GM12878 (cell line): ENCODE measurements at regions not wholly inside any gene's neighbourhood (a gene's known extent, or its start where the extent isn't known, plus 50 kb on each side); places are given as distances from the start of the nearest gene placed in this dataset.

Experiments used
- ATAC-seq: fragments of 200-7000 bp; cut with Tn5 transposase; 3 replicates; pipeline ENCODE4 v1.9.1; 2020; ENCODE audit warnings: mild to moderate bottlenecking, moderate library complexity
- BruUV-seq: library from RNA; stranded (reverse); fragments of 400-500 nt; replicated peaks from 2 replicates; lab custom pipeline; 2021; lab: Mats Ljungman, UMichigan
- CTCF ChIA-PET: fragments of 300-600 bp; sonication (Branson Sonifier 250); formaldehyde crosslinking; extraction: SDS; loops from one replicate; lab custom pipeline; 2021; ENCODE audit warnings: inconsistent platforms; lab: Yijun Ruan, JAX
- POLR2A ChIA-PET: fragments of 350-600 bp; formaldehyde crosslinking; extraction: SDS; loops from one replicate; lab custom pipeline; 2021; ENCODE audit warnings: inconsistent platforms; lab: Charles Lee
- RAD21 ChIA-PET: fragments of 300-600 bp; sonication (Branson Sonifier 250); formaldehyde crosslinking; loops from one replicate; lab custom pipeline; 2023; ENCODE audit warnings: antibody characterized with exemption; ENCODE audit not compliant: unreplicated experiment; lab: Charles Lee
- SMC1A ChIA-PET: fragments of 300-600 bp; sonication (Branson Sonifier 250); formaldehyde crosslinking; loops from one replicate; lab custom pipeline; 2023; ENCODE audit not compliant: unreplicated experiment, uncharacterized antibody; lab: Charles Lee
- DNase-seq: peaks from one replicate; pipeline ENCODE4 v3.0.0-alpha.2; 2011; ENCODE audit warnings: low read depth, low spot score
- FAIRE-seq: peaks from 3 replicates; lab custom pipeline; 2011; peaks lifted over from hg19 to GRCh38; lab: Jason Lieb, UNC
- H2AFZ ChIP-seq: 2 replicates; pipeline ENCODE4 v1.6.0; 2011; ENCODE audit warnings: low read depth, low read length, control low read depth; ENCODE audit not compliant: control insufficient read depth
- H3K27ac ChIP-seq: 2 replicates; pipeline ENCODE4 v1.5.1; 2011; ENCODE audit warnings: control low read depth; ENCODE audit not compliant: control insufficient read depth, insufficient read depth
- H3K27me3 ChIP-seq, 2 experiments: replicated peaks in 1 of 2; 2 replicates each; pipeline versions ENCODE4 v1.6.0 to v1.6.1; 2011; ENCODE audit warnings: low read length in 1 of 2; ENCODE audit not compliant: control insufficient read depth in 2 of 2, insufficient read depth in 2 of 2
- H3K36me3 ChIP-seq, 2 experiments: 2 replicates each; pipeline ENCODE4 v1.5.1; 2011; ENCODE audit warnings: low read length in 1 of 2; ENCODE audit not compliant: control insufficient read depth in 2 of 2, insufficient read depth in 2 of 2
- H3K4me1 ChIP-seq: 2 replicates; pipeline ENCODE4 v1.6.1; 2011; ENCODE audit warnings: mild to moderate bottlenecking, low read length, moderate library complexity, mixed read lengths; ENCODE audit not compliant: control insufficient read depth, insufficient read depth
- H3K4me2 ChIP-seq: 2 replicates; pipeline ENCODE4 v1.6.0; 2011; ENCODE audit warnings: control low read depth; ENCODE audit not compliant: control insufficient read depth, insufficient read depth
- H3K4me3 ChIP-seq: fragments of 200-600 bp; sonication (generic); 2 replicates; pipeline ENCODE4 v1.5.1; 2016
- H3K79me2 ChIP-seq: 2 replicates; pipeline ENCODE4 v1.6.0; 2011; ENCODE audit warnings: low read length; ENCODE audit not compliant: control insufficient read depth, insufficient read depth
- H3K9ac ChIP-seq: 2 replicates; pipeline ENCODE4 v1.8.0; 2011; ENCODE audit warnings: low read length, control low read depth, mixed read lengths; ENCODE audit not compliant: control insufficient read depth, insufficient read depth
- H3K9me3 ChIP-seq: replicated peaks from 3 replicates; pipeline ENCODE4 v1.5.1; 2011; ENCODE audit warnings: mild to moderate bottlenecking, low read length; ENCODE audit not compliant: control insufficient read depth, insufficient read depth
- H4K20me1 ChIP-seq: 2 replicates; pipeline ENCODE4 v1.6.0; 2011; ENCODE audit not compliant: control insufficient read depth, insufficient read depth
- ESRRA ChIP-seq: IDR thresholded peaks from 2 replicates; pipeline ENCODE4 v1.6.1; 2012; ENCODE audit warnings: mild to moderate bottlenecking, low read length, improper control_type of control experiment
- HCFC1 ChIP-seq: fragments of 150-350 bp; IDR thresholded peaks from 2 replicates; pipeline ENCODE4 v1.6.1; 2014; ENCODE audit warnings: low read length
- IKZF1 ChIP-seq: fragments of 450-650 bp; conservative IDR thresholded peaks from 2 replicates; pipeline ENCODE4 v1.6.1; 2017; ENCODE audit warnings: antibody characterized with exemption, mild to moderate bottlenecking
- NFYA ChIP-seq: IDR thresholded peaks from 2 replicates; pipeline ENCODE4 v1.6.1; 2011; ENCODE audit warnings: low read depth, mild to moderate bottlenecking, low read length, improper control_type of control experiment, borderline replicate concordance
- POU2F2 ChIP-seq: IDR thresholded peaks from 3 replicates; pipeline ENCODE4 v1.6.1; 2011; ENCODE audit warnings: low read depth, mild to moderate bottlenecking, low read length, borderline replicate concordance
- RAD51 ChIP-seq: fragments of 450-650 bp; IDR thresholded peaks from 2 replicates; pipeline ENCODE4 v1.6.1; 2016; ENCODE audit warnings: moderate library complexity, mild to moderate bottlenecking, inconsistent platforms
- SMC3 ChIP-seq: IDR thresholded peaks from 2 replicates; pipeline ENCODE4 v1.6.1; 2011; ENCODE audit warnings: low read length, improper control_type of control experiment, borderline replicate concordance
- WGBS: methylation state at CpG from one replicate; pipeline ENCODE4 v1.1.6; 2016; ENCODE audit warnings: low lambda C conversion rate; ENCODE audit not compliant: insufficient replicate concordance, insufficient coverage; ENCODE audit errors: missing lambda C conversion rate; 5-methylcytosine and 5-hydroxymethylcytosine counted together
- in situ Hi-C: fragments of 300-500 bp; cut with MboI; formaldehyde crosslinking; loops from 9 replicates; pipeline ENCODE4 v1.14.3; 2018; ENCODE audit warnings: mixed read lengths
- intact Hi-C: fragments of 100-400 bp; cut with micrococcal nuclease; formaldehyde crosslinking; loops from one replicate; pipeline ENCODE4 v1.14.2; 2022; ENCODE audit not compliant: unreplicated experiment
- TF ChIP-seq, protein P1 (sequence below): IDR thresholded peaks from 2 replicates; pipeline ENCODE4 v1.6.1; 2012; ENCODE audit warnings: low read depth, low read length, improper control_type of control experiment
- TF ChIP-seq, protein P2 (sequence below): IDR thresholded peaks from 2 replicates; pipeline ENCODE4 v1.6.1; 2012; ENCODE audit warnings: low read depth, low read length, improper control_type of control experiment
- TF ChIP-seq, protein P3 (sequence below): IDR thresholded peaks from 2 replicates; pipeline ENCODE4 v1.6.1; 2011; ENCODE audit warnings: mild to moderate bottlenecking, low read depth, low read length, moderate library complexity; ENCODE audit not compliant: insufficient replicate concordance
- TF ChIP-seq, protein P4 (sequence below): fragments of 450-650 bp; formaldehyde crosslinking; IDR thresholded peaks from 2 replicates; pipeline ENCODE4 v1.4.0; 2020; ENCODE audit warnings: mild to moderate bottlenecking, moderate library complexity
- TF ChIP-seq, protein P5 (sequence below): fragments of 450-650 bp; IDR thresholded peaks from 2 replicates; pipeline ENCODE4 v1.6.1; 2017; ENCODE audit warnings: low read depth, mild to moderate bottlenecking, moderate library complexity

DNA sequence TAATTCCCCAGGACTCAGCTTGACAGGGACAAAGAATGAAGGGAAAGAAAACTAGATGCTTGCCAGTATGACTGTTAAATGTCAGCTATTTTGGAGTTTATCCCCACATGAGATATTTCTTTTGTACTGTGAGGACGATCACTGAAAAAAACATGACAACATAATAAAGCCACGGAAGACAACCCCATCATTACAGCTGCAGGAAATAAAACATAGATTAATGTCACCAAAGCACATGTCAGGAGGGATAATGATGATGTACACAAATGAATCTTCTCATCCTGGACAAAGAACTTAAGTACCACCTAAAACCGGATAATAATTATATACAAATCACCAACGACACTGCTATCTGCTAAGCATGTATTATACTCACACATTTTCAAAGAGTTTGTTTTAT is 84.6 kb upstream of the GRIP1 start:
- RAD21 ChIA-PET, result no interaction called here
- in situ Hi-C loops, result no loop called here
- TF ChIP-seq RAD51 (no peak), SMC3 (no peak), IKZF1 (no peak), ESRRA (no peak), NFYA (no peak), HCFC1 (no peak), POU2F2 (no peak)
- TF ChIP-seq, protein P1, sequence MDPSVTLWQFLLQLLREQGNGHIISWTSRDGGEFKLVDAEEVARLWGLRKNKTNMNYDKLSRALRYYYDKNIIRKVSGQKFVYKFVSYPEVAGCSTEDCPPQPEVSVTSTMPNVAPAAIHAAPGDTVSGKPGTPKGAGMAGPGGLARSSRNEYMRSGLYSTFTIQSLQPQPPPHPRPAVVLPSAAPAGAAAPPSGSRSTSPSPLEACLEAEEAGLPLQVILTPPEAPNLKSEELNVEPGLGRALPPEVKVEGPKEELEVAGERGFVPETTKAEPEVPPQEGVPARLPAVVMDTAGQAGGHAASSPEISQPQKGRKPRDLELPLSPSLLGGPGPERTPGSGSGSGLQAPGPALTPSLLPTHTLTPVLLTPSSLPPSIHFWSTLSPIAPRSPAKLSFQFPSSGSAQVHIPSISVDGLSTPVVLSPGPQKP, result no peak
- TF ChIP-seq, protein P2, sequence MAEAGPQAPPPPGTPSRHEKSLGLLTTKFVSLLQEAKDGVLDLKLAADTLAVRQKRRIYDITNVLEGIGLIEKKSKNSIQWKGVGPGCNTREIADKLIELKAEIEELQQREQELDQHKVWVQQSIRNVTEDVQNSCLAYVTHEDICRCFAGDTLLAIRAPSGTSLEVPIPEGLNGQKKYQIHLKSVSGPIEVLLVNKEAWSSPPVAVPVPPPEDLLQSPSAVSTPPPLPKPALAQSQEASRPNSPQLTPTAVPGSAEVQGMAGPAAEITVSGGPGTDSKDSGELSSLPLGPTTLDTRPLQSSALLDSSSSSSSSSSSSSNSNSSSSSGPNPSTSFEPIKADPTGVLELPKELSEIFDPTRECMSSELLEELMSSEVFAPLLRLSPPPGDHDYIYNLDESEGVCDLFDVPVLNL, result no peak
- TF ChIP-seq, protein P3, sequence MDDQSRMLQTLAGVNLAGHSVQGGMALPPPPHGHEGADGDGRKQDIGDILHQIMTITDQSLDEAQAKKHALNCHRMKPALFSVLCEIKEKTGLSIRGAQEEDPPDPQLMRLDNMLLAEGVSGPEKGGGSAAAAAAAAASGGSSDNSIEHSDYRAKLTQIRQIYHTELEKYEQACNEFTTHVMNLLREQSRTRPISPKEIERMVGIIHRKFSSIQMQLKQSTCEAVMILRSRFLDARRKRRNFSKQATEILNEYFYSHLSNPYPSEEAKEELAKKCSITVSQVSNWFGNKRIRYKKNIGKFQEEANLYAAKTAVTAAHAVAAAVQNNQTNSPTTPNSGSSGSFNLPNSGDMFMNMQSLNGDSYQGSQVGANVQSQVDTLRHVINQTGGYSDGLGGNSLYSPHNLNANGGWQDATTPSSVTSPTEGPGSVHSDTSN, result no peak
- TF ChIP-seq, protein P4, sequence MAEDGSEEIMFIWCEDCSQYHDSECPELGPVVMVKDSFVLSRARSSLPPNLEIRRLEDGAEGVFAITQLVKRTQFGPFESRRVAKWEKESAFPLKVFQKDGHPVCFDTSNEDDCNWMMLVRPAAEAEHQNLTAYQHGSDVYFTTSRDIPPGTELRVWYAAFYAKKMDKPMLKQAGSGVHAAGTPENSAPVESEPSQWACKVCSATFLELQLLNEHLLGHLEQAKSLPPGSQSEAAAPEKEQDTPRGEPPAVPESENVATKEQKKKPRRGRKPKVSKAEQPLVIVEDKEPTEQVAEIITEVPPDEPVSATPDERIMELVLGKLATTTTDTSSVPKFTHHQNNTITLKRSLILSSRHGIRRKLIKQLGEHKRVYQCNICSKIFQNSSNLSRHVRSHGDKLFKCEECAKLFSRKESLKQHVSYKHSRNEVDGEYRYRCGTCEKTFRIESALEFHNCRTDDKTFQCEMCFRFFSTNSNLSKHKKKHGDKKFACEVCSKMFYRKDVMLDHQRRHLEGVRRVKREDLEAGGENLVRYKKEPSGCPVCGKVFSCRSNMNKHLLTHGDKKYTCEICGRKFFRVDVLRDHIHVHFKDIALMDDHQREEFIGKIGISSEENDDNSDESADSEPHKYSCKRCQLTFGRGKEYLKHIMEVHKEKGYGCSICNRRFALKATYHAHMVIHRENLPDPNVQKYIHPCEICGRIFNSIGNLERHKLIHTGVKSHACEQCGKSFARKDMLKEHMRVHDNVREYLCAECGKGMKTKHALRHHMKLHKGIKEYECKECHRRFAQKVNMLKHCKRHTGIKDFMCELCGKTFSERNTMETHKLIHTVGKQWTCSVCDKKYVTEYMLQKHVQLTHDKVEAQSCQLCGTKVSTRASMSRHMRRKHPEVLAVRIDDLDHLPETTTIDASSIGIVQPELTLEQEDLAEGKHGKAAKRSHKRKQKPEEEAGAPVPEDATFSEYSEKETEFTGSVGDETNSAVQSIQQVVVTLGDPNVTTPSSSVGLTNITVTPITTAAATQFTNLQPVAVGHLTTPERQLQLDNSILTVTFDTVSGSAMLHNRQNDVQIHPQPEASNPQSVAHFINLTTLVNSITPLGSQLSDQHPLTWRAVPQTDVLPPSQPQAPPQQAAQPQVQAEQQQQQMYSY (CRISPR knock-in tag), result no peak
- TF ChIP-seq, protein P5, sequence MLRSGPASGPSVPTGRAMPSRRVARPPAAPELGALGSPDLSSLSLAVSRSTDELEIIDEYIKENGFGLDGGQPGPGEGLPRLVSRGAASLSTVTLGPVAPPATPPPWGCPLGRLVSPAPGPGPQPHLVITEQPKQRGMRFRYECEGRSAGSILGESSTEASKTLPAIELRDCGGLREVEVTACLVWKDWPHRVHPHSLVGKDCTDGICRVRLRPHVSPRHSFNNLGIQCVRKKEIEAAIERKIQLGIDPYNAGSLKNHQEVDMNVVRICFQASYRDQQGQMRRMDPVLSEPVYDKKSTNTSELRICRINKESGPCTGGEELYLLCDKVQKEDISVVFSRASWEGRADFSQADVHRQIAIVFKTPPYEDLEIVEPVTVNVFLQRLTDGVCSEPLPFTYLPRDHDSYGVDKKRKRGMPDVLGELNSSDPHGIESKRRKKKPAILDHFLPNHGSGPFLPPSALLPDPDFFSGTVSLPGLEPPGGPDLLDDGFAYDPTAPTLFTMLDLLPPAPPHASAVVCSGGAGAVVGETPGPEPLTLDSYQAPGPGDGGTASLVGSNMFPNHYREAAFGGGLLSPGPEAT, result no peak

More for the DNA sequence above, 84.6 kb upstream of the GRIP1 start:
- Histone ChIP-seq H3K4me1 (no peaks in the 10 kb centered on the region), H3K36me3 (no peaks in the 10 kb centered on the region), H3K27me3 (no peaks in the 10 kb centered on the region; a peak in 1 of 4 replicates), H3K9me3 (no peaks in the 10 kb centered on the region), H3K79me2 (no peaks in the 10 kb centered on the region), H2AFZ (no peak overlapping the region), H3K4me3 (no peak overlapping the region), H3K9ac (no peak overlapping the region), H4K20me1 (no peaks in the 10 kb centered on the region), H3K27ac (no peak overlapping the region), H3K4me2 (no peak overlapping the region)
- ChIA-PET SMC1A (no interaction called here), POLR2A (no interaction called here), CTCF (interaction anchor here (1.3 kb wide), 1 partner anchor 12 kb away, joined by 3 read pairs; no protein-coding TSS in a partner anchor)
- 19% methylated on average over 4 of the region's 4 CpGs for WGBS
- DNase-seq (no peak), ATAC-seq (no peak), FAIRE-seq (no peak)
- intact Hi-C loops, result no loop called here
- no TSS peak for BruUV-seq
